Stimulated activated CD8-positive, alpha-beta memory T cell treated with anti-CD3 and anti-CD28 coated beads, Interleukin-12 subunit alpha, Interleukin-12 subunit beta, amount 100 ng/mL, for 24 hours (primary cell): ENCODE measurements at regions not wholly inside any gene's neighbourhood (a gene's known extent, or its start where the extent isn't known, plus 50 kb on each side); places are given as distances from the start of the nearest gene placed in this dataset.
"Not testable (repeated sequence)": the region's sequence is repeated elsewhere in the genome, so short reads cannot be mapped to it uniquely, and the experiment has no call there.

Experiments
- DNase-seq: peaks from one replicate; pipeline ENCODE4 v3.0.0-alpha.2; 2020; ENCODE audit errors: extremely low read depth

GRCh38 chr1:48084826-48085225 is 87.6 kb upstream of the TRABD2B start:
- no peak for DNase-seq

DNA sequence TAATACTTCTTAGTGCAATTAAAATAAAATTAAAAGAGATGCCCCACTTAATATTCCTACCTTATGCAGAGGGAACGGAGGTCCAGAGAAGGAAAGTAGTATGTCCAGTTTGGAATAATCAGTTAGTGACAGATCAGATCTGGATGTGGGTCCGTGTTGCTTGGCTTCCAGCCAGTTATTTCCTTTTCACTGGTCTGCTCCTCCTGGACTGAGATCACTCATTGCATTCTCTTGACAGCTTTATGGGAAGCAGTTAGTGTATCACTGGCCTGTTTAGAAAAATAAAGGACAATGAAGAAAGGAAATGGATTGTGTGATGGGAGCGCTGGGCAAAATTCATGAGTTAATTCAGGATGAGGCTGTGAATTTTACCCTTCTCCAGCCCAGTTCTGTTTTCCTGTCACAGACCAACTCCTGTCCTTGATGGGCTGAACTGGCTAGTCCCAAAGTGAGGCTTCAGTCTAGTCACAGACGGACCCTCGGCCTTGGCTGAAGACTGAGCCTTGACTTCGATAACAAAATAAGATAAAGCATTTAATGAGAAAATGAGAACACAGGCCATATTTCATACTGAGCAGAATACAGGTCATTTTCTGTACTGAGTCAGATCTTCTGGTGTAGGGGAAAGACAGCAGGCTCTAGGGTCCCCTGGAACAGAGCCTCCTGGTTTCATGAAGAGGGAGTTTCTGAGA is 85.2 kb upstream of the TRABD2B start:
- DNase-seq, result no peak

- DNase-seq, result no peak
Observed at GRCh38 chr1:48080331-48081255, 83.4 kb upstream of the TRABD2B start.

DNA sequence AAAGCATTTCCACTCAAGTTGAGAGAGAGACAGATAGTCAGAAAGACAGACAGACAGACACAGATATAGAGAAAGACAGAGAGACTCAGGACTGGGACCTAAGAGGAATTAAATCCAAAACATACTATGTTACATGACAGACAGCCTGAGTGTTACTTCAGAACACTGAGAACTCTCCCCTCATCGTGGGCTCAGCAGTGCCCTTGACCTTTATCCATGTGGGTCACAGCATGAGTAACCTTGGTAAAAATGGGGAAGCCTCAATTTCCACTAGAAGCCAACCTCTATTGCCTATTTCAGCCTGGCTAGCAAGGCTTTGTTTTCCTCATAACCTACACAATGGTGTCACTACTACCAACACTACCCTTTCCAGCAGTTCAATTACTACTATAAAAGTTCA is 81.9 kb upstream of the TRABD2B start:
- DNase-seq, result no peak

DNA sequence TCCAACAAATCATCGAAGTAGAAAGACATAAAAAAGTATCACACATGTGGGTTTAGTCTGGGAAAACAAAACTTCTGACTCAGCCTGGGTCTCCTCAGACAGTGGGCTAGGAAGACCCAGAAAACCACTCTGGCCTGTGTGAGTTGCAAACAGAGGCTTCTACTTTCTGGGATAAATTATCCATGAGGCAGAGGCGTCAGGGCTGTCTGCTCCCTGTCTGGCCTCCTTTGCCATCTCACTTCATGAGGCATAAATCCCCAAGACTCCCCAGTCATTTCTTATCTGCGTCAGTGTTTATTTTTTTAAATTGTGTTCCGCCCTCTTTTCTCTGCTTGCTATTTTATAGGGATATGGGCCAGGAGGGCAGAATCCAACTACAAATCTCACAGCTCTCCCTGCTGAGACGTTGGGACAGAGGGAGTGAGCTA is 80.6 kb upstream of the TRABD2B start:
- DNase-seq, result no peak

- DNase-seq, result no peak
Observed at GRCh38 chr1:48076017-48076416, 78.8 kb upstream of the TRABD2B start.

DNA sequence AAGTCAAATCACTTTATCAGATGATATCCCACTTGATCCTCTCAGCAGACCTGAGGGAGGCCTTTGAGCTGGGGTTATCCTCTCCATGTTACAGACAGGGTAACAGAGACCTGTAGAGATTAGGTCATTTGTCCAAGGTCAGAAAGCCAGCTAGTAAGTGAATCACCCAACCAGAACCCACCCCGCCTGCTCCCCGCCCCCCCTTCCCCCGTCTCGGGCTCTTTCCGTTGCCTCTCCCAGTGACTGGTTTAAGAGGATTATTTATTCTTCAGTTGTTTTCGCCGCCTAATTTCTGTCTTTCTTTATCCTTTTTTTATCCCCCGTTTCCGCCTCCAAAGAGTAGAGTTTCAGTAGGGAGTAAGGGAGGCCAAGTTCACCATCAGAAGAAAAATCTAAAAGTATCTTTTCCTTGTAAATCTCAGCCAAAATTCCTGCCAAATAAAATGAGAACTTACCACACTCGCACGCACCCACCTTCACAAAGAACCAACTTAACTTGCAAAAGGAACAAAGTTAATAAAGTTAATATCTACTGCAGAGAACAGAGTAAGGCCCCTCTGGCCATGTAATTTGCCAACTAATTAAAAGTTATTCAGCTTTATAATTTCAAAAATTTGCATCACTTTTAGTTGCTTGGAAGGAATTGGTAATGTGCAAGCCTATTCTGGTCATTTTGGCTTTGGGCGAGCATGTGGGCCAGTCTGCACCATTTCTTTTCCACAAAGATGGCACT is 76.8 kb upstream of the TRABD2B start:
- no peak for DNase-seq

GRCh38 chr1:48071513-48071912 is 74.3 kb upstream of the TRABD2B start:
- DNase-seq, result no peak

- no peak for DNase-seq
Observed at GRCh38 chr1:48070396-48070750, 73.2 kb upstream of the TRABD2B start.

DNA sequence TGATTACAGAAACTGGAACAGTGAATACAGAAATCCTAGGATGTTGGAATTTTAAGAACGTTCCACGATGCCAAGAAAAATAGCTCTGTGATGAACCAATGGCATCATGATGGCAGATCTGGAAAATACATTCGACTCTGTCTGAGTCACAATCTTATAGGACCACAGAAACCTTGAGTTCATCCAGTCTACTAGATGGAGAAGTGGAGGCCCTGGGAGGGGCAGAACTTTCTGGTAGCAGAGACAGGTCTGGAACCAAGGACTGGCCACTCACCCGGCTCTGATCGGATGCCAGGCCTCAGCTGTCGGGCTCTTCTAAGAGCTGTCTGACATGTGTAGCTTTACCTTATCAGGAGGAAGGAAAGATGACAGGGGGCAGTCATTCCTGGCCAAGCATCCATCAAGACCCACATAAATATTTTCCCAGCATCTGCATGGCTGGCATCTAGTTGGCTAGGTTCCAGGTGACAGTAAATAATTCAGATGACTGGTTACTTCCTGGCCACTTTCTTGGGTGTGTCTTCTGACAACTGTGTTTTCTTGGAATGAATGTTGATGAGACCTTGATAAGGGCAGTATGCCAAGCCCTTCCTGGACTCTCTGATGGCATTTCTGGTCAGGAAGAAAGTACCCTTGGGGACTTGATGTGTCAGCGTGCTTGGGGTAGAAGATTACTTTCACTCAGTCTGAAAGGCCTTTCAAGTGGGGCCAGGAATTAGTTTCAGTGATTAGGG is 72.6 kb upstream of the TRABD2B start:
- no peak for DNase-seq

- DNase-seq, result no peak
Observed at GRCh38 chr1:48068206-48068605, 71.0 kb upstream of the TRABD2B start.

DNA sequence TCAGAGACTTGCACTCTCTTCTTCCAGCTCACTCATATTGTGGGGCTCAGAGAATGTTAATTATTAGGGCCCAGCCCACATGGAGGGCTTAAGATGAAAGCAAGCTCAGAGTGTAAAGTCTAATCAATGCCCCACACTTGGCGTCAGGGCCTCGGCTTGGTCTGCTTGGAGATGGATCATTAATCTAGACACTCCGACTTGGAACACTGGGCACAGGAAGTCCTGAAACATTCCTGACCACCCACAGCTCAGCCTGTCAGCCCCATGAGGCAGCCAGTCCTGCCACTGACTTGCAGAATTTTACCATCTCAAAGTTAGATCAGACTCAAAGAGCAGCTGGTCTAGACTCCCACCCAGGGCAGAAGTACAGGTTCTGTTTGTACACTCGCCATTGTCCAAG is 69.8 kb upstream of the TRABD2B start:
- DNase-seq, result no peak

GRCh38 chr1:48064693-48065092 is 67.5 kb upstream of the TRABD2B start:
- DNase-seq, result not testable (repeated sequence)

DNA sequence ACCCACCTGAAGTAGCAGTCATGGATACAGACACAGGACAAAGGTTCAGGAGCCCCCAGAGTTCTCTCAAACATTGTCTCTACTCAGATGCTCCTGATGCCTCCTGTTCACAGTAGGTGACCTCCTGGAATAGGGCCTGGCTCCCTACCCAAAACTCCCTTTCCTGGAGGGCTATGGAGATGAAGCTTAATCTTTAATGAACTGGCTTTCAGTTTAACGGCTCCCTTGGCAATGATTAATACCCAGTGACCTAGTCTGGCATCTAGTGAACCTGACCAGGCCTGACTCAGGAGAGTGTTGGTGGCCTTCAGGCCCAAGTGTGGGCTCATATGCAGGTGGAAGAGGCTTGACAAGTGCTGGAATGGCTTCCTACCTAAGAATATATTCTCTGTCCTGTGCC is 65.2 kb upstream of the TRABD2B start:
- DNase-seq, result no peak

- no peak for DNase-seq
Observed at GRCh38 chr1:48061162-48062136, 64.3 kb upstream of the TRABD2B start.

- no peak for DNase-seq
Observed at GRCh38 chr1:48059289-48059688, 62.1 kb upstream of the TRABD2B start.

DNA sequence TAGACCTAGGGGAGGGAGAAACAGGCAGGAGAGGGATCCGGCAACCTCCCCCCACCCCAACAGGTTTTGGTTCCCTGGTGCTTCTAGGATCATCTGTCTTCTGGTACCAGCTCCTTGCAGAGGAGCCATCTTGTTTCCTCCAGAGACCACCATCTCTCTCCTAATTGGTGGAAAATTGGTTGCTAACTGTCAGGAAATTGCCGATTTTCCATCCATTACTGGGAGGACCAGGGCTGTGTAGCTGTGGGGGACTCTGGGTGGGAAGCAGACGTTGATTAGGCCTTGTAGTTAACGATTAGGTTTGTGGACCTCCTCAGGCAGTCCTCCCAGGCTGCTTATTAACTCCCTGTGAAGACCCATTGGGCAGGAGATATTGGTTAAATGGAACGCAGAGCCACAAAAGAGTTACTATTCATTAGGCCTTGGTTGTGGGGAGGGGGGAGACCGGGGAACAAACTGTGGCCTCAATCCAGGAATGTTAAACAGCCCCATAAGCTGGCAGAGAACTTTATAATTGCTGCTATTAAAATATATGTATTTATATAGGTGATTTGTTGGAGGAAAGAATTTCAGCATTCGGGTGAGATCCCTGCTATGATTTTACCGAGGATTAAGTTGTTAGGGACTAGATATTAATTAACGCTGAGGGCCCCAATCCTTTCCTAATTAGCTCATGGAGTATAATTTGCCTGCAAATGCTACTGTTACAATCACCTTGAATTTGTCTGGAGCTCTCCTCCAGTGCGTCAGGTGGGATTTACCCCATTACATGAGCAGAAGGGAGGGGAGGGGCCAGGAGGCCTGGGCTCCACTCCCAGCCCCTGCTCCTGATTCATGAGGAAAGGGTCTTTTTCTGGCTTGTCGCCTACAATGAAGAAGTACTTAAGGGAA is 61.2 kb upstream of the TRABD2B start:
- no peak for DNase-seq

GRCh38 chr1:48057249-48057648 is 60.1 kb upstream of the TRABD2B start:
- no peak for DNase-seq
